GM12878 (cell line): ENCODE measurements at regions not wholly inside any gene's neighbourhood (a gene's known extent, or its start where the extent isn't known, plus 50 kb on each side); places are given as distances from the start of the nearest gene placed in this dataset.
"Not testable (repeated sequence)": the region's sequence is repeated elsewhere in the genome, so short reads cannot be mapped to it uniquely, and the experiment has no call there.

Source experiments
- ATAC-seq: fragments of 200-7000 bp; cut with Tn5 transposase; 3 replicates; pipeline ENCODE4 v1.9.1; 2020; ENCODE audit warnings: mild to moderate bottlenecking, moderate library complexity
- BruUV-seq: library from RNA; stranded (reverse); fragments of 400-500 nt; replicated peaks from 2 replicates; lab custom pipeline; 2021; lab: Mats Ljungman, UMichigan
- CTCF ChIA-PET: fragments of 300-600 bp; sonication (Branson Sonifier 250); formaldehyde crosslinking; extraction: SDS; loops from one replicate; lab custom pipeline; 2021; ENCODE audit warnings: inconsistent platforms; lab: Yijun Ruan, JAX
- POLR2A ChIA-PET: fragments of 350-600 bp; formaldehyde crosslinking; extraction: SDS; loops from one replicate; lab custom pipeline; 2021; ENCODE audit warnings: inconsistent platforms; lab: Charles Lee
- RAD21 ChIA-PET: fragments of 300-600 bp; sonication (Branson Sonifier 250); formaldehyde crosslinking; loops from one replicate; lab custom pipeline; 2023; ENCODE audit warnings: antibody characterized with exemption; ENCODE audit not compliant: unreplicated experiment; lab: Charles Lee
- SMC1A ChIA-PET: fragments of 300-600 bp; sonication (Branson Sonifier 250); formaldehyde crosslinking; loops from one replicate; lab custom pipeline; 2023; ENCODE audit not compliant: unreplicated experiment, uncharacterized antibody; lab: Charles Lee
- DNase-seq: peaks from one replicate; pipeline ENCODE4 v3.0.0-alpha.2; 2011; ENCODE audit warnings: low read depth, low spot score
- FAIRE-seq: peaks from 3 replicates; lab custom pipeline; 2011; peaks lifted over from hg19 to GRCh38; lab: Jason Lieb, UNC
- H2AFZ ChIP-seq: 2 replicates; pipeline ENCODE4 v1.6.0; 2011; ENCODE audit warnings: low read depth, low read length, control low read depth; ENCODE audit not compliant: control insufficient read depth
- H3K27ac ChIP-seq: 2 replicates; pipeline ENCODE4 v1.5.1; 2011; ENCODE audit warnings: control low read depth; ENCODE audit not compliant: control insufficient read depth, insufficient read depth
- H3K27me3 ChIP-seq, 2 experiments: replicated peaks in 1 of 2; 2 replicates each; pipeline versions ENCODE4 v1.6.0 to v1.6.1; 2011; ENCODE audit warnings: low read length in 1 of 2; ENCODE audit not compliant: control insufficient read depth in 2 of 2, insufficient read depth in 2 of 2
- H3K36me3 ChIP-seq, 2 experiments: 2 replicates each; pipeline ENCODE4 v1.5.1; 2011; ENCODE audit warnings: low read length in 1 of 2; ENCODE audit not compliant: control insufficient read depth in 2 of 2, insufficient read depth in 2 of 2
- H3K4me1 ChIP-seq: 2 replicates; pipeline ENCODE4 v1.6.1; 2011; ENCODE audit warnings: mild to moderate bottlenecking, low read length, moderate library complexity, mixed read lengths; ENCODE audit not compliant: control insufficient read depth, insufficient read depth
- H3K4me2 ChIP-seq: 2 replicates; pipeline ENCODE4 v1.6.0; 2011; ENCODE audit warnings: control low read depth; ENCODE audit not compliant: control insufficient read depth, insufficient read depth
- H3K4me3 ChIP-seq: fragments of 200-600 bp; sonication (generic); 2 replicates; pipeline ENCODE4 v1.5.1; 2016
- H3K79me2 ChIP-seq: 2 replicates; pipeline ENCODE4 v1.6.0; 2011; ENCODE audit warnings: low read length; ENCODE audit not compliant: control insufficient read depth, insufficient read depth
- H3K9ac ChIP-seq: 2 replicates; pipeline ENCODE4 v1.8.0; 2011; ENCODE audit warnings: low read length, control low read depth, mixed read lengths; ENCODE audit not compliant: control insufficient read depth, insufficient read depth
- H3K9me3 ChIP-seq: replicated peaks from 3 replicates; pipeline ENCODE4 v1.5.1; 2011; ENCODE audit warnings: mild to moderate bottlenecking, low read length; ENCODE audit not compliant: control insufficient read depth, insufficient read depth
- H4K20me1 ChIP-seq: 2 replicates; pipeline ENCODE4 v1.6.0; 2011; ENCODE audit not compliant: control insufficient read depth, insufficient read depth
- KLF5 ChIP-seq: fragments of 450-650 bp; IDR thresholded peaks from 2 replicates; pipeline ENCODE4 v1.6.1; 2014; ENCODE audit warnings: mild to moderate bottlenecking; ENCODE audit not compliant: partially characterized antibody
- RAD21 ChIP-seq: IDR thresholded peaks from 2 replicates; pipeline ENCODE4 v1.6.1; 2011; ENCODE audit warnings: mild to moderate bottlenecking, low read depth, low read length, moderate library complexity; ENCODE audit not compliant: insufficient read depth
- SMC3 ChIP-seq: IDR thresholded peaks from 2 replicates; pipeline ENCODE4 v1.6.1; 2011; ENCODE audit warnings: low read length, improper control_type of control experiment, borderline replicate concordance
- ZZZ3 ChIP-seq: IDR thresholded peaks from 2 replicates; pipeline ENCODE4 v1.6.1; 2011; ENCODE audit warnings: low read depth; ENCODE audit not compliant: control insufficient read depth, insufficient read length
- WGBS: methylation state at CpG from one replicate; pipeline ENCODE4 v1.1.6; 2016; ENCODE audit warnings: low lambda C conversion rate; ENCODE audit not compliant: insufficient replicate concordance, insufficient coverage; ENCODE audit errors: missing lambda C conversion rate; 5-methylcytosine and 5-hydroxymethylcytosine counted together
- in situ Hi-C: fragments of 300-500 bp; cut with MboI; formaldehyde crosslinking; loops from 9 replicates; pipeline ENCODE4 v1.14.3; 2018; ENCODE audit warnings: mixed read lengths
- intact Hi-C: fragments of 100-400 bp; cut with micrococcal nuclease; formaldehyde crosslinking; loops from one replicate; pipeline ENCODE4 v1.14.2; 2022; ENCODE audit not compliant: unreplicated experiment
- TF ChIP-seq, protein P1 (sequence below), 3 experiments: IDR thresholded peaks in 2 of 3; conservative IDR thresholded peaks in 1 of 3; 2 replicates each; pipeline ENCODE4 v1.5.1; 2011; ENCODE audit warnings: low read depth in 3 of 3, low read length in 3 of 3, mild to moderate bottlenecking in 3 of 3, control low read depth in 2 of 3, moderate library complexity in 2 of 3, inconsistent platforms in 1 of 3, mixed read lengths in 1 of 3; ENCODE audit not compliant: control insufficient read depth in 2 of 3, insufficient read depth in 1 of 3; ENCODE audit errors: extremely low read depth in 1 of 3

DNA sequence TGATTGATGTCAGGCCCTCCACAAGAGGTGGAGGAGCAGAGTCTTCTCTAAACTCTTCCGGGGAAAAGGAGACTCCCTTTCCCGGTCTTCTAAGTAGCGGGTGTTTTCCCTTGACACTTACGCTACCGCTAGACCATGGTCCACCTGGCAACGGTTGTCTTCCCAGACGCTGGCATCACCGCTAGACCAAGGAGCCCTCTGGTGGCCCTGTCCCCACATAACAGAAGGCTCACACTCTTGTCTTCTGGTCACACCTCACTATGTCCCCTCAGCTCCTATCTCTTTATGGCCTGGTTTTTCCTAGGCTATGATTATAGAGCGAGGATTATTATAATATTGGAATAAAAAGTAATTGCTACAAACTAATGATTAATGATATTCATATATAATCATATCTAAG lies 532.5 kb upstream of the SYNCRIP start:
- ChIA-PET SMC1A (interaction anchor here (1.9 kb wide), 1 partner anchor 253 kb away, joined by 4 read pairs; no protein-coding TSS in a partner anchor), RAD21 (interaction anchor here (1.0 kb wide), 1 partner anchor 252 kb away, joined by 3 read pairs; no protein-coding TSS in a partner anchor), CTCF (interaction anchor here (0.7 to 1.2 kb wide), 2 partner anchors 252 to 254 kb away, joined by 3 to 4 read pairs; no protein-coding TSS in a partner anchor)
- in situ Hi-C loops, POLR2A ChIA-PET, H4K20me1 ChIP-seq, ATAC-seq, H3K27me3 ChIP-seq, H2AFZ ChIP-seq, H3K79me2 ChIP-seq, H3K4me2 ChIP-seq, H3K9me3 ChIP-seq, BruUV-seq, H3K9ac ChIP-seq, FAIRE-seq, H3K4me1 ChIP-seq, DNase-seq, H3K36me3 ChIP-seq, H3K4me3 ChIP-seq, H3K27ac ChIP-seq: not testable (repeated sequence)
- 9% methylated on average over 9 of the region's 9 CpGs for WGBS
- TF ChIP-seq RAD21 (0 out of 2 replicates have a peak, but pooled peaks have one; percentile 24), SMC3 (peak; percentile 27; the same call in 1 of the 2 replicates)
- TF ChIP-seq, protein P1, sequence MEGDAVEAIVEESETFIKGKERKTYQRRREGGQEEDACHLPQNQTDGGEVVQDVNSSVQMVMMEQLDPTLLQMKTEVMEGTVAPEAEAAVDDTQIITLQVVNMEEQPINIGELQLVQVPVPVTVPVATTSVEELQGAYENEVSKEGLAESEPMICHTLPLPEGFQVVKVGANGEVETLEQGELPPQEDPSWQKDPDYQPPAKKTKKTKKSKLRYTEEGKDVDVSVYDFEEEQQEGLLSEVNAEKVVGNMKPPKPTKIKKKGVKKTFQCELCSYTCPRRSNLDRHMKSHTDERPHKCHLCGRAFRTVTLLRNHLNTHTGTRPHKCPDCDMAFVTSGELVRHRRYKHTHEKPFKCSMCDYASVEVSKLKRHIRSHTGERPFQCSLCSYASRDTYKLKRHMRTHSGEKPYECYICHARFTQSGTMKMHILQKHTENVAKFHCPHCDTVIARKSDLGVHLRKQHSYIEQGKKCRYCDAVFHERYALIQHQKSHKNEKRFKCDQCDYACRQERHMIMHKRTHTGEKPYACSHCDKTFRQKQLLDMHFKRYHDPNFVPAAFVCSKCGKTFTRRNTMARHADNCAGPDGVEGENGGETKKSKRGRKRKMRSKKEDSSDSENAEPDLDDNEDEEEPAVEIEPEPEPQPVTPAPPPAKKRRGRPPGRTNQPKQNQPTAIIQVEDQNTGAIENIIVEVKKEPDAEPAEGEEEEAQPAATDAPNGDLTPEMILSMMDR (IDR thresholded peaks at IDR 0.05 in 2 of 3, conservative IDR thresholded peaks at IDR 0.05 in 1 of 3; ENCODE audit: control insufficient read depth in 2 of 3, extremely low read depth in 1 of 3, insufficient read depth in 1 of 3, low read depth in 3 of 3, low read length in 3 of 3): peak; percentile 25 to 47 (median 25); a peak in 4 of 6 replicates
- intact Hi-C loops: loop anchor here (1.0 to 5.0 kb wide), 2 partner anchors 252 to 418 kb away; no protein-coding TSS in a partner anchor

GRCh38 chr6:86154852-86155251 lies 512.2 kb upstream of the SYNCRIP start:
- Histone ChIP-seq H4K20me1 (no peaks in the 10 kb centered on the region), H3K9me3 (no peaks in the 10 kb centered on the region), H3K27me3 (no peaks in the 10 kb centered on the region), H3K9ac (no peak overlapping the region), H3K4me2 (no peak overlapping the region), H3K36me3 (no peaks in the 10 kb centered on the region), H2AFZ (no peak overlapping the region), H3K79me2 (no peaks in the 10 kb centered on the region), H3K27ac (no peak overlapping the region), H3K4me3 (no peak overlapping the region), H3K4me1 (no peaks in the 10 kb centered on the region)
- SMC1A ChIA-PET: no interaction called here
- CTCF ChIA-PET: no interaction called here
- POLR2A ChIA-PET: no interaction called here
- RAD21 ChIA-PET: no interaction called here
- intact Hi-C loops (no loop called here), in situ Hi-C loops (no loop called here)
- FAIRE-seq: no peak
- BruUV-seq: no TSS peak
- ATAC-seq: no peak
- TF ChIP-seq ZZZ3: no peak
- TF ChIP-seq KLF5: no peak
- DNase-seq: no peak
